Astrocyte (in vitro differentiated cells and primary cell): ENCODE measurements at regions not wholly inside any gene's neighbourhood (a gene's known extent, or its start where the extent isn't known, plus 50 kb on each side); places are given as distances from the start of the nearest gene placed in this dataset.

ENCODE experiments used
- DNase-seq: peaks from one replicate; pipeline ENCODE4 v3.0.0-alpha.2; 2010; ENCODE audit warnings: low read depth
- FAIRE-seq: peaks from 2 replicates; lab custom pipeline; 2011; peaks lifted over from hg19 to GRCh38; lab: Jason Lieb, UNC
- H2AFZ ChIP-seq: 2 replicates; pipeline ENCODE4 v1.6.0; 2012; ENCODE audit warnings: low read depth, low read length, inconsistent platforms
- H3K27ac ChIP-seq: 2 replicates; pipeline ENCODE4 v1.5.1; 2011; ENCODE audit warnings: low read depth, low read length, inconsistent platforms
- H3K27me3 ChIP-seq: 2 replicates; pipeline ENCODE4 v1.6.0; 2011; ENCODE audit warnings: low read length, inconsistent platforms; ENCODE audit not compliant: insufficient read depth
- H3K36me3 ChIP-seq: 2 replicates; pipeline ENCODE4 v1.5.1; 2011; ENCODE audit warnings: low read length, inconsistent platforms; ENCODE audit not compliant: insufficient read depth
- H3K4me1 ChIP-seq: 2 replicates; pipeline ENCODE4 v1.5.1; 2011; ENCODE audit warnings: low read length, inconsistent platforms; ENCODE audit not compliant: insufficient read depth
- H3K4me2 ChIP-seq: 2 replicates; pipeline ENCODE4 v1.6.0; 2012; ENCODE audit warnings: low read length, inconsistent platforms
- H3K4me3 ChIP-seq: 2 replicates; pipeline ENCODE4 v1.5.1; 2011; ENCODE audit warnings: low read depth, mild to moderate bottlenecking, low read length, inconsistent platforms; ENCODE audit not compliant: insufficient read depth
- H3K79me2 ChIP-seq: 2 replicates; pipeline ENCODE4 v1.6.0; 2012; ENCODE audit warnings: mild to moderate bottlenecking, low read length, inconsistent platforms; ENCODE audit not compliant: insufficient read depth
- H3K9ac ChIP-seq: 2 replicates; pipeline ENCODE4 v1.6.0; 2012; ENCODE audit warnings: mild to moderate bottlenecking, low read length, inconsistent platforms
- H3K9me3 ChIP-seq: 2 replicates; pipeline ENCODE4 v1.5.1; 2012; ENCODE audit warnings: low read depth, mild to moderate bottlenecking, low read length, inconsistent platforms; ENCODE audit not compliant: insufficient read depth
- H4K20me1 ChIP-seq: 2 replicates; pipeline ENCODE4 v1.6.0; 2012; ENCODE audit warnings: low read length, inconsistent platforms; ENCODE audit not compliant: insufficient read depth
- H3K27ac Mint-ChIP-seq: one replicate; pipeline ENCODE4 v1.8.0; 2021; ENCODE audit warnings: mild to moderate bottlenecking, mixed read lengths; ENCODE audit not compliant: unreplicated experiment
- H3K27me3 Mint-ChIP-seq: one replicate; pipeline ENCODE4 v1.8.0; 2021; ENCODE audit warnings: low read depth, mixed read lengths; ENCODE audit not compliant: unreplicated experiment
- H3K36me3 Mint-ChIP-seq: one replicate; pipeline ENCODE4 v1.8.0; 2021; ENCODE audit warnings: low read depth, mixed read lengths; ENCODE audit not compliant: unreplicated experiment
- H3K4me1 Mint-ChIP-seq: one replicate; pipeline ENCODE4 v1.8.0; 2021; ENCODE audit warnings: low read depth, mixed read lengths; ENCODE audit not compliant: unreplicated experiment
- H3K4me3 Mint-ChIP-seq: one replicate; pipeline ENCODE4 v1.8.0; 2021; ENCODE audit warnings: mild to moderate bottlenecking, moderate library complexity, mixed read lengths; ENCODE audit not compliant: unreplicated experiment
- H3K9me3 Mint-ChIP-seq: one replicate; pipeline ENCODE4 v1.8.0; 2021; ENCODE audit warnings: mild to moderate bottlenecking, mixed read lengths; ENCODE audit not compliant: unreplicated experiment
- EZH2 ChIP-seq: IDR thresholded peaks from 2 replicates; pipeline ENCODE4 v1.6.1; 2012; ENCODE audit warnings: mild to moderate bottlenecking, low read length, inconsistent platforms; ENCODE audit not compliant: insufficient read depth
- TF ChIP-seq, protein P1 (sequence below): IDR thresholded peaks from 2 replicates; pipeline ENCODE4 v1.5.1; 2011; ENCODE audit warnings: low read depth, mild to moderate bottlenecking, inconsistent platforms, low read length, moderate library complexity; ENCODE audit not compliant: insufficient read depth

DNA sequence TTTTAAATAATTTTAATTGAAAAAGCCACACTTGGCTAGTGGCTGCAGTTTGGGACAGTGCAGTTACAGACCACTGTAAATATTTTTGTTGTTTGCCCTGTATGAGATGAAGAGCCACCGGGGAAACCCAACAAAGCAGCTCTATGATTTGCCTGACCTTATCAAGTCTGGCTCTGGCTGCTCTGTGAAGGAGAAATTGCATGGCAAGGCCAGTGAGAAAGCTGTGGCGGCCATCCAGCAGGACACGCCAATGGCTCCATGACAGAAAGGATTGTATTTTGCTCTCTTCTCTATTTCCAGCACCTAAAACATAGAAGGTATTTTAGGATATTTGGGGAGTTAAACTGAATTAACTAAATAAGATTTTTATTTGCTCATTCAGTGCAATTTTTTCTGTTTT lies 330.0 kb upstream of the DYNLRB2 start:
- no peak for DNase-seq
- H3K79me2 ChIP-seq = no peaks in the 10 kb centered on the region
- Mint-ChIP-seq H3K27ac (no peak overlapping the region), H3K36me3 (no peaks in the 10 kb centered on the region), H3K9me3 (peaks cover 3% of the 10 kb centered on the region), H3K4me3 (no peak overlapping the region), H3K4me1 (no peaks in the 10 kb centered on the region), H3K27me3 (peaks cover 19% of the 10 kb centered on the region)
- H3K36me3 ChIP-seq = no peaks in the 10 kb centered on the region
- no peaks in the 10 kb centered on the region for H4K20me1 ChIP-seq
- FAIRE-seq = no peak
- no peak overlapping the region for H3K27ac ChIP-seq
- H2AFZ ChIP-seq = no peak overlapping the region
- H3K9me3 ChIP-seq = no peaks in the 10 kb centered on the region
- H3K9ac ChIP-seq = no peak overlapping the region
- TF ChIP-seq, protein P1, sequence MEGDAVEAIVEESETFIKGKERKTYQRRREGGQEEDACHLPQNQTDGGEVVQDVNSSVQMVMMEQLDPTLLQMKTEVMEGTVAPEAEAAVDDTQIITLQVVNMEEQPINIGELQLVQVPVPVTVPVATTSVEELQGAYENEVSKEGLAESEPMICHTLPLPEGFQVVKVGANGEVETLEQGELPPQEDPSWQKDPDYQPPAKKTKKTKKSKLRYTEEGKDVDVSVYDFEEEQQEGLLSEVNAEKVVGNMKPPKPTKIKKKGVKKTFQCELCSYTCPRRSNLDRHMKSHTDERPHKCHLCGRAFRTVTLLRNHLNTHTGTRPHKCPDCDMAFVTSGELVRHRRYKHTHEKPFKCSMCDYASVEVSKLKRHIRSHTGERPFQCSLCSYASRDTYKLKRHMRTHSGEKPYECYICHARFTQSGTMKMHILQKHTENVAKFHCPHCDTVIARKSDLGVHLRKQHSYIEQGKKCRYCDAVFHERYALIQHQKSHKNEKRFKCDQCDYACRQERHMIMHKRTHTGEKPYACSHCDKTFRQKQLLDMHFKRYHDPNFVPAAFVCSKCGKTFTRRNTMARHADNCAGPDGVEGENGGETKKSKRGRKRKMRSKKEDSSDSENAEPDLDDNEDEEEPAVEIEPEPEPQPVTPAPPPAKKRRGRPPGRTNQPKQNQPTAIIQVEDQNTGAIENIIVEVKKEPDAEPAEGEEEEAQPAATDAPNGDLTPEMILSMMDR = no peak
- no peak for TF ChIP-seq EZH2
- no peak overlapping the region for H3K4me2 ChIP-seq
- H3K27me3 ChIP-seq = no peaks in the 10 kb centered on the region
- H3K4me1 ChIP-seq = no peaks in the 10 kb centered on the region
- H3K4me3 ChIP-seq = no peak overlapping the region

DNA sequence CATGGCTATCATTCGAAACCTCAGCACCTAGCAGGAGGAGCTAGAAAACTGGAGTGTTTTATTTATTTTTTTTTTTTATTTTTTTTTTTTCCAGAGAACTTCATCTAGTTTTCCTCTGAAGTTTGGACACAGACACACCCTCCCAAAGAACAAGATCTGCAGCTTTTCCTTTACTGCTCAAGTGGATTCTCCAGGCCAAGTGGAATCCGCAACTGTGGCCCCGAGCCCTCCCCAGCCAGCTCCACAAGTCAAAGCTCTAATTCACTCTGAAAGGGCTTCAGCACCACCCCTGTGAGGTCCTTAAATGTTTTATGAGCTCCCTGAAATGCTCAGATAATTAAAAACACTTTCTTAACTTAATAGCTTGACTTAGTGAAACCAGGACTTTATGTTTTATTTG lies 332.1 kb upstream of the DYNLRB2 start:
- TF ChIP-seq, protein P1 = no peak
- no peak for TF ChIP-seq EZH2
- peaks cover 24% of the 10 kb centered on the region for H3K27me3 Mint-ChIP-seq
- FAIRE-seq (no peak), DNase-seq (no peak)
- Histone ChIP-seq H3K9me3 (no peaks in the 10 kb centered on the region), H3K79me2 (no peaks in the 10 kb centered on the region), H3K27ac (no peak overlapping the region), H3K4me2 (no peak overlapping the region), H3K27me3 (no peaks in the 10 kb centered on the region), H3K4me3 (no peak overlapping the region), H3K9ac (no peak overlapping the region), H4K20me1 (no peaks in the 10 kb centered on the region), H2AFZ (no peak overlapping the region), H3K36me3 (no peaks in the 10 kb centered on the region), H3K4me1 (no peaks in the 10 kb centered on the region)
- no peaks in the 10 kb centered on the region for H3K9me3 Mint-ChIP-seq
- H3K27ac Mint-ChIP-seq = no peak overlapping the region
- no peaks in the 10 kb centered on the region for H3K4me1 Mint-ChIP-seq
- no peak overlapping the region for H3K4me3 Mint-ChIP-seq
- H3K36me3 Mint-ChIP-seq = no peaks in the 10 kb centered on the region

DNA sequence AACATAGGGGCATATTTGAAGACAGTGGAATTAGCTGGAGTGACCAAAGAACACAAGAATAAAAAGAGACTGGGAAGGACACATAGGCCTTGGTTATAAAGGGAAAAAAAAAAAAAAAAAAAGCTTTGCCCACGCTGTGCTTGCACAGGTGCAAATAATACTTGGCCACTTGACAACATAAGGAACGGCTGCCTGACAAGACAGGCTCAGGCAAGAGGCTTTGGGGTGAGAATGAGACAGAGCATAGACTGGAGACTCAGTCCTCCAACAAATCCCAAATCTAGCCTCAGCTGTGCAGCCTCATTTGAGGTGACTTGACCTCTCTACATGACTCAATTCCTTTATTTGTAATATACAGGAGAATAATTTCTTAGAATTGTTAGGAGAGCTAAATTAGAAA lies 332.8 kb upstream of the DYNLRB2 start:
- TF ChIP-seq, protein P1 = no peak
- TF ChIP-seq EZH2 = no peak
- Histone ChIP-seq H3K4me1 (no peaks in the 10 kb centered on the region), H3K27me3 (no peaks in the 10 kb centered on the region), H3K79me2 (no peaks in the 10 kb centered on the region), H4K20me1 (no peaks in the 10 kb centered on the region), H3K27ac (no peak overlapping the region), H2AFZ (no peak overlapping the region), H3K9ac (no peak overlapping the region), H3K9me3 (no peaks in the 10 kb centered on the region), H3K4me2 (no peak overlapping the region), H3K36me3 (no peaks in the 10 kb centered on the region), H3K4me3 (no peak overlapping the region)
- Mint-ChIP-seq H3K27ac (no peak overlapping the region), H3K4me3 (no peak overlapping the region), H3K36me3 (no peaks in the 10 kb centered on the region), H3K27me3 (peaks cover 19% of the 10 kb centered on the region), H3K9me3 (no peaks in the 10 kb centered on the region), H3K4me1 (no peaks in the 10 kb centered on the region)
- no peak for FAIRE-seq
- no peak for DNase-seq
